GM12878 (cell line): ENCODE measurements at regions not wholly inside any gene's neighbourhood (a gene's known extent, or its start where the extent isn't known, plus 50 kb on each side); places are given as distances from the start of the nearest gene placed in this dataset.

Experiments
- CEBPZ ChIP-seq: fragments of 150-350 bp; IDR thresholded peaks from 2 replicates; pipeline ENCODE4 v1.6.1; 2016; ENCODE audit warnings: low read depth, low read length
- CTCF ChIP-seq, 3 experiments: IDR thresholded peaks in 2 of 3; conservative IDR thresholded peaks in 1 of 3; 2 replicates each; pipeline ENCODE4 v1.5.1; 2011; ENCODE audit warnings: low read depth in 3 of 3, low read length in 3 of 3, mild to moderate bottlenecking in 3 of 3, control low read depth in 2 of 3, moderate library complexity in 2 of 3, inconsistent platforms in 1 of 3, mixed read lengths in 1 of 3; ENCODE audit not compliant: control insufficient read depth in 2 of 3, insufficient read depth in 1 of 3; ENCODE audit errors: extremely low read depth in 1 of 3
- ESRRA ChIP-seq: IDR thresholded peaks from 2 replicates; pipeline ENCODE4 v1.6.1; 2012; ENCODE audit warnings: mild to moderate bottlenecking, low read length, improper control_type of control experiment
- EZH2 ChIP-seq: IDR thresholded peaks from 2 replicates; pipeline ENCODE4 v1.6.1; 2012; ENCODE audit warnings: low read depth, mild to moderate bottlenecking, control low read depth, inconsistent platforms, low read length, borderline replicate concordance; ENCODE audit not compliant: control insufficient read depth
- IRF3 ChIP-seq: fragments of 450-650 bp; IDR thresholded peaks from 2 replicates; pipeline ENCODE4 v1.6.1; 2014; ENCODE audit warnings: mild to moderate bottlenecking
- MAX ChIP-seq: IDR thresholded peaks from 2 replicates; pipeline ENCODE4 v1.6.1; 2012; ENCODE audit warnings: low read depth, low read length, improper control_type of control experiment
- NFIC ChIP-seq: IDR thresholded peaks from 2 replicates; pipeline ENCODE4 v1.6.1; 2012; ENCODE audit warnings: low read depth, mild to moderate bottlenecking, inconsistent platforms, low read length, moderate library complexity
- NR2C2 ChIP-seq: IDR thresholded peaks from 2 replicates; pipeline ENCODE4 v1.6.1; 2011; ENCODE audit warnings: borderline replicate concordance, low read depth; ENCODE audit not compliant: control insufficient read depth, insufficient read length
- NRF1 ChIP-seq: conservative IDR thresholded peaks from 2 replicates; pipeline ENCODE4 v1.6.1; 2011; ENCODE audit warnings: mild to moderate bottlenecking, low read depth, low read length, improper control_type of control experiment
- POLR2A ChIP-seq: IDR thresholded peaks from 2 replicates; pipeline ENCODE4 v1.6.1; 2011; ENCODE audit warnings: low read depth, mild to moderate bottlenecking, low read length
- SP1 ChIP-seq: IDR thresholded peaks from one replicate; pipeline ENCODE4 v1.6.1; 2011; ENCODE audit warnings: low read depth, low read length
- YBX1 ChIP-seq: fragments of 450-650 bp; IDR thresholded peaks from 2 replicates; pipeline ENCODE4 v1.6.1; 2016; ENCODE audit warnings: antibody characterized with exemption

- TF ChIP-seq EZH2, result no peak
- no peak for TF ChIP-seq CTCF (IDR thresholded peaks at IDR 0.05 in 2 of 3, conservative IDR thresholded peaks at IDR 0.05 in 1 of 3; ENCODE audit: control insufficient read depth in 2 of 3, extremely low read depth in 1 of 3, insufficient read depth in 1 of 3, low read depth in 3 of 3, low read length in 3 of 3)
- no peak for TF ChIP-seq MAX
- TF ChIP-seq ESRRA, result no peak
- no peak for TF ChIP-seq NR2C2
- TF ChIP-seq CEBPZ, result no peak
- no peak for TF ChIP-seq IRF3
- no peak for TF ChIP-seq NRF1
- TF ChIP-seq SP1, result no peak
- no peak for TF ChIP-seq NFIC
- no peak for TF ChIP-seq YBX1
- no peak for TF ChIP-seq POLR2A
Observed at GRCh38 chr5:10849278-10849677, 88.2 kb upstream of the DAP start.
